GM21528 (cell line): ENCODE measurements at regions not wholly inside any gene's neighbourhood (a gene's known extent, or its start where the extent isn't known, plus 50 kb on each side); places are given as distances from the start of the nearest gene placed in this dataset.

Source experiments
- ATAC-seq: cut with Tn5 transposase; IDR thresholded peaks from one replicate; pipeline ENCODE4 v1.9.1; 2021; ENCODE audit warnings: mild to moderate bottlenecking, moderate library complexity; ENCODE audit not compliant: unreplicated experiment, low FRiP score

DNA sequence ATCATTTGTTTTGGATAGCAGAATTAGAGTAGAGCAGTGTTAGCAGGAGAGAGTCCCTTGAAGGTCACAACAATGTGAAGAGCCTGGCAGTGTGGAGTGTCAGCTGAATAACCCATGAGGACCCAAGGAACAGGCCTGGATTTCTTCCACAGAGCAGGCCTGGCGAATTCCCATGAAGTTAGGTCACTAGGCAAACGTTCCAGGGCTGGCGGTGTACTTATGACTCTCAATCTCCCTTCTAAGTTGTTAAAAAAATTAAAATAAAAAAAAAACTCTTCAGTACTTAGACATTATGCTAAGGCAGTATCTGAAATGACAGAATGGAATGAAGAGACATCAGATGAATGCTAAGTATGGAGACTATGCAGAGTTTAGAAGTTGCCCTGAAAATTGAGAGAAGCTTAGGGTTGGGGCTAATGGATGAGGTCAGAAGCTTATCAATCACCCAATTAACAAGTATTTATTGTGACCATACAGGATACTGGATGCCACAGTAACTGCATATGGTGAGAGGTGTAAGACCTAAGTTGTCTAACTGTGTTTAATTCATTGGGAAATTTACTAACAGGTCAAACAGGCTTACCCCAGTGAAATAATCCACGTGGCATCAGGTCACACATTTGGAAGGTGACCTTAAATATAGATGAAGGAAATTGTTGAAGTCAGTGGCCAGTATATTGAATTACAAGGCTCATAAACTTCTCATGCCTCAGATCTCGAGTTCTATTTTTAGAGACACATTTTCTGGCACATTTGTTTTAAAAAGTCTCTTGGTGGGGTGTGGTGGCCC lies 126.2 kb upstream of the NRP1 start:
- ATAC-seq: no peak

- ATAC-seq: no peak
Measured at GRCh38 chr10:33459602-33460001, 125.1 kb upstream of the NRP1 start.

DNA sequence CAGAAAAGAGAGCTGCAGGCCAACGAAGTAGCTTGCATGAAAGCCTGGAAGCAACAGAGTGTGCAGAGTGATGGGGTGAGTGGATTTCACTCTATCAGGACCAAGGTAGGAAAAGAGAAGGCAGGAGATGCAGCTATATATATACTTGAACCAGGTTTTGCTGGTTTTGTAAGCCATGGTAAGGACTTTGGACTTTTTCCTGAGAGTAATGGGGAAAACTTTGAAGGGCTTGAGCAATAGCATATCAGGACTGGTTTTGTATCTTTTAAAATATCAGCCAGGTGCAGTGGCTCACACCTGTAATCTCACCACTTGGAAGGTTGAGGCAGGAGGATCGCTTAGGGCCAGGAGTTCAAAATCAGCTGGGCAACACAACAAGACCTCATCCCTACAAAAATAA lies 120.6 kb upstream of the NRP1 start:
- no peak for ATAC-seq

GRCh38 chr10:33454554-33454953 lies 120.1 kb upstream of the NRP1 start:
- no peak for ATAC-seq

- no peak for ATAC-seq
Measured at GRCh38 chr10:33453081-33454025, 118.9 kb upstream of the NRP1 start.

DNA sequence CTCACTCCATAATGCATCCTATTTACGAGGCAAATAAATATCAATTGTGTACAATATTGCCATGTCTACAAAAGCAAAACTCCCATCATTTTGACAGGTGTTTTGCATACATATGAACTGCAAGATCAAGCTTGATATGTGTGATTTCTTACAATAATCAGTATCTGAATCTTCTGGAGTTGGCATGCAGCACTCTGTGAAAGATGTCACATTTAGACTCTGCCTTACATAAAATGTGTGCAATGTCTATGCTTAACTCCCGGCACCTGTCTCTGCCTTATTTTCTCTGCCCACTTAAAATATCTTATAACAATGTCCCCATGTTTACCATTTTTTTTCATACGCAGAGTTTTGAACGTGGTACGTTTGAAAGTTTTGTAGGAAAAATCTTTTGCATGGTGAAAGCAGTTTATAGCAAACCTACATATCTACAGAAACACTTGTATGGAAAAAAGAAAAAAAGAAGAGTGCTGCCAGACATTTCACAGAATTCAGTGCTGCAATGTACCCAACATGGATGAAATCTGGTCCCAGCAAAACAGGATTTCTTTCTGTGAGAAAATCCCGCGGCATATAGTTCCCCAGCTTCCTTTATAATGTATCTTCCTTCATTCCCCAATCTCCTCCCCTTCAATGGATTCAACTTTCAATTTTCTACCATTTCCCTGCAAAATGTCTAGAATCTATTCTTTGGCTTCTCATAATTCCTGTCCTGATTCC lies 114.1 kb upstream of the NRP1 start:
- no peak for ATAC-seq

GRCh38 chr10:33441561-33441960 lies 107.1 kb upstream of the NRP1 start:
- no peak for ATAC-seq

- no peak for ATAC-seq
Measured at GRCh38 chr10:33434933-33435332, 100.5 kb upstream of the NRP1 start.

GRCh38 chr10:33428682-33429081 lies 94.2 kb upstream of the NRP1 start:
- ATAC-seq: no peak

DNA sequence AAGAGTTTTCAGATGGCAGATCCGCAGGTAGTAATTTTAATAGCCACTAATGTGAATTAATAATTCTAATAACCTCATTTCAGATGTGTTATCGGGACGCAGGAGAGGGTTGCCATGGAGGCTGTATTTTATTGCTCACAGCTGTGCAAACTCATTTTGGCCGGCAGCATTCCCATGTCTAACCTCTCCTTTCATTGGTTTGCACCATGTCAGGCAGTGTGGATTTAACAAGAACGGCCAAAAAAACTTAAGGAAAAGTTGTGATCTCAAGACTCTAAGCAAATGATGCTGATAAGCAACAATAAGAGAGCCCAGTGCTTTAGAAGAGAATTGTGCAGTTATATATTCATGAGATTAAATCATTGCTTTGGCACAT lies 88.7 kb upstream of the NRP1 start:
- no peak for ATAC-seq

DNA sequence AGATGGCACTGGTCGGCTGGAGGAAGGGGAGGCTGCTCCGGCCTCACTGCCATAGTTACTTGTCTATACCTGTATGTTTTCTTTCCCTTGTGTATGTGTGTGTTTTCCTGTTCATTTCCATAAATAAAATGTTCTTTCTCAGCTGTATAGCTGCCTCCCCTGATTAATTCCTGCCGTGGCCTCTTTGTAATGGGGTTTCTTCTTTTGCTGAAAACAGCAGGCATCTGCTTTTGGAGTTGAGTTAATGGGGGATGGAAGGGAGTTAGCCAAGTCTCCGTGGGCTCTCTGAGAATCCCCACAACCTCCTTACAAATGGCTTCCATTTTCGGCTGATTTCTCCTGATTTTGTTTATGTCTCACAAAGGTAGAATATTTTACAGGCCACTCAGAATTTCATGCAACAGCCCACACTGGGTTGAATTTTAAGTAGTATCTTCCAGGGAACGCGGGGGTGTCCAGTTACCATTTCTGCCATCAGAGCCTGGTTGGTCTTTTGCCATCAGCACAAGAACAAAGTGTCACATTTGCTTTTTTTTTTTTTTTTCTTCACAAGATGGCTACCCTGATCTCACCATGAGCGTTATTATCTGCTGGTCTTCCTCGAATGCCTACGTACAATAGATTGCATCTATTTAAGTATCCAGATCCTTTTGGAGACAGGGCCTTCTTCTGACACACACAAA lies 88.1 kb upstream of the NRP1 start:
- no peak for ATAC-seq

DNA sequence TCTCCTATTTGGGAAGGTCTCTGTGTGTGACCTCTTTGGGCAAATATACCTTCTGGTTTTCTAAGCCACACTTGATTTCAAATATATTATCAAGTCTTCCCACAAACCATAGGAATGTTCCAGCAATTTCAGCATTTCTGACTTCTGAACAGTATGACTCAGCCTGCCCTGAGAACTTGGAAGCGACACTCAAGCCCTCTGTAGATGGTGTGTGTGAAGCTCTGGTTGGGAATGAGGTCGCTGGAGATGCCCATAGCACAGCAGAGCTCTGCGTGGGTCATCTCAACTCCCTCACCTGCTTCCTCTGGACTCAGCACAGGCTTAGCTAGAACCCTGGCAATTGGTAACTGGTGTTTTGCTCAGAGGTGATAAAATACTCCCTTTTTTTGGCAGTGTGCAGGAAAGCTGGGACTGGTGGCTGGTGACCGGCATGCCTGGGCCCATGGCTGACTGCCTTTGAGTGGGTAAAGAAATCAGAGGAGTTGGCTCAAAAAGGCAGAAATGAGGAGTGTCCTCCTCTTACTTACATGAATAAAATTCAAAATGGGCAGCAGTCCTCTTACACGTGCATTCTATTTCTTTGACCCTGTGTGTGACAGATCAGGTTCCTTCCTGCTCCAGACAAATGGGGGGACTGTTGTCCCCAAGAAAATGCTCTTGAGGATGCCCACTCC lies 87.5 kb upstream of the NRP1 start:
- ATAC-seq: no peak

GRCh38 chr10:33419311-33419710 lies 84.8 kb upstream of the NRP1 start:
- no peak for ATAC-seq

DNA sequence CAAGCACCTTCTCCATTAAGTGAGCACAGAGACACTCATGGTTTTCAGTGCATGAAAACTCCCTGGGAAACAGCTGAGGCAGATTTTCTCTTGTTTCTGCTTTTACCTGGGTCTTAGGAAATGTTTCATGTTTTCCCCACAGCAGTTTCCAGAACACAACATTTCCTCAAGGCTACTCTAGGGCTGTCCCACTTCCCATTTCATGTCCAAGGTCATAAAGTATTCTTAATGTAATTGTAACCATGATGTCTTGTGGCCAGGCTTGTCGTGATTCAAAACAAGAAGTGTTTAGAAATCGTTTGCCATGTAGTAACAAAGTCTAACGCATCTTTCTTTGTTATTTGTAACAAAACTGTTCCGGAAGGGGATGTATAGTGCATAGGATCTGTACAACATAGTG lies 83.8 kb upstream of the NRP1 start:
- ATAC-seq: no peak

DNA sequence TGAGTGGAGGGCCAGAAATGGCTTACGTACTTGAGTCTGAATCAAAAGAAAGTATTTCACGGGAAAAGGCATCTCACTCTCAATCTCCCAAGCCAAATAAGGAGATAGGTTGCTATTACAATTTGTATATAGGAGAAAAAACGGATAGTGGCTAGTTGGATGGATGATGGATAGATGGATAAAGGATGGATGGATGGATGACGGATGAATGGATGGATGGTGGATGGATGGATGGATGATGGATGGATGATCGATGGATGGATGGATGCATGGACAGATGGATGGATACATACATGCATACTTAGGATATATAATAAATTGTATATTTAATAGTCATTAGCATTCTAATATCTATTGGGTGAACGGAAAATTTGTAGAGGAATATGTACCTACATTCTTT lies 82.2 kb upstream of the NRP1 start:
- ATAC-seq: no peak

DNA sequence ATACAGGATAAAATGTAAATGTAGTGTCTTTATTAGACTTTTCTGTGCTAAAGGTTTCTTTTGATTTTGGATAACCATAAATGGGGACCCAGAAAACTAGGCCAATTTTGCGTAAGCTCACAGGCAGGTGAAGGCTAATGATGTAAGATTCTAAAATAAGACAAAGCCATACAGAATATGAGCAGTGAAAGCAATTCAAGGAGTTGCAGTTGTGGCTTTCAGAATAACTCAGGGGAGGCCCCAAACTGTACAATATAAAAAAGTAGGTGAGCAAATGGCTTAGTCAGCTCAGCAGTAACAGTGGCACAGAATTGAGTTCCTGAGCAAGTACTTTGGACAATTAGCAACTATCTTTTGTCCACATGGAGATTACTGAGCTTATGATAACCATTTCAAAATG lies 81.7 kb upstream of the NRP1 start:
- ATAC-seq: no peak

DNA sequence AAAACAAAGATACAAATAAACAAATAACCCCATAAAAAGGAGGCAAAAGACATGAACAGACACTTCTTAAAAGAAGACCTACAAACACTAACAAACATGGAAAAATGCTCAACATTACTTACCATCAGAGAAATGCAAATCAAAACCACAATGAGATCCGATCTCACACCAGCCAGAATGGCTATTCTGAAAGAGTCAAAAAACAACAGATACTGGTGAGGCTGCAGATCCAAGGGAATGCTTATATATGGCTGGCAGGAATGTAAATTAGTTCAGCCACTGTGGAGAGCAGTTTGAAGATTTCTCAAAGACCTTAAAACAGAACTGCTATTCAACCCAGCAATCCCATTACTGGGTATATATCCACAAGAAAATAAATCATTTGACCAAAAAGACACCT lies 80.4 kb upstream of the NRP1 start:
- no peak for ATAC-seq

GRCh38 chr10:33412653-33413361 lies 78.3 kb upstream of the NRP1 start:
- ATAC-seq: no peak

DNA sequence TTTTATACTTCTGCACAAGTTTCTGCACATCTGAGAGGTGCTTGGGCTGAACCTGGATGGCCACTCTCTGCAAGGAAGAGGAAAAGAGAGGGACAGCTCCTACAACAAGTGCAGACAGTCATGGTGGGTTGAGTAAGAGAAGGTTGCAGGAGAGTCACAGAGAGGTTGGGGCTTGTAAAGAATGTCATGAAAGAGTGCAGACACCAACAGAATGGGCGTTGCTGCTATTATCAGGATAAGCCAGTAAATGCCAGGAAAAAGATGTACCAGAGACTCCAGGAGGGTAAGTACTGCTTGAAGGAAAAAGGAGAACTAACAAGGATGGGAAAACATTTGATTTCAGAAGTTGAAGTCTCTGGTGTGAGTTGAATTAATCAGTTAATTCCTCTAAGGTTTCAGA lies 77.8 kb upstream of the NRP1 start:
- ATAC-seq: no peak
